ENCODE measurements at regions not wholly inside any gene's neighbourhood (a gene's known extent, or its start where the extent isn't known, plus 50 kb on each side); places are given as distances from the start of the nearest gene placed in this dataset.

- peak; percentile 26 for DNase-seq
- H3K27ac Mint-ChIP-seq, result peak overlapping the region; percentile 51
These were observed 272.8 kb downstream of the TAF11L14 start for GRCh38 chr5:17907094-17907493.

GRCh38 chr5:17910318-17910717, 276.1 kb downstream of the TAF11L14 start:
- H3K4me3 Mint-ChIP-seq, result no peak overlapping the region
- H3K27me3 Mint-ChIP-seq, result no peaks in the 10 kb centered on the region
- H3K9me3 Mint-ChIP-seq, result peaks cover 0 to 3% of the 10 kb centered on the region in 2 donors
- DNase-seq (no peak), ATAC-seq (replicated peaks) (peak; percentile 24 to 61)
- no peaks in the 10 kb centered on the region for H3K36me3 Mint-ChIP-seq
- no peak overlapping the region for H3K27ac Mint-ChIP-seq
- H3K4me1 Mint-ChIP-seq, result peaks cover 2 to 10% of the 10 kb centered on the region in 2 donors

More at GRCh38 chr5:17907094-17907493, 272.8 kb downstream of the TAF11L14 start:
- H3K36me3 Mint-ChIP-seq, result no peaks in the 10 kb centered on the region
- no peak overlapping the region for H3K4me3 Mint-ChIP-seq
- peak; percentile 97 to 99 for ATAC-seq (replicated peaks)
- H3K9me3 Mint-ChIP-seq, result peaks cover 4 to 7% of the 10 kb centered on the region in 2 donors
- H3K4me1 Mint-ChIP-seq, result peaks cover 2 to 10% of the 10 kb centered on the region in 2 donors
- H3K27me3 Mint-ChIP-seq, result no peaks in the 10 kb centered on the region

GRCh38 chr5:17912794-17913193, 278.5 kb downstream of the TAF11L14 start:
- DNase-seq, result no peak
- Mint-ChIP-seq H3K4me3 (no peak overlapping the region), H3K9me3 (no peaks in the 10 kb centered on the region), H3K27ac (no peak overlapping the region), H3K27me3 (no peaks in the 10 kb centered on the region), H3K36me3 (no peaks in the 10 kb centered on the region), H3K4me1 (no peaks in the 10 kb centered on the region)
- no peak for ATAC-seq (replicated peaks)

- no peak for DNase-seq
- no peaks in the 10 kb centered on the region for H3K4me1 Mint-ChIP-seq
- no peaks in the 10 kb centered on the region for H3K27me3 Mint-ChIP-seq
- H3K4me3 Mint-ChIP-seq, result no peak overlapping the region
- H3K9me3 Mint-ChIP-seq, result no peaks in the 10 kb centered on the region
- ATAC-seq (replicated peaks), result no peak
- H3K36me3 Mint-ChIP-seq, result no peaks in the 10 kb centered on the region
- no peak overlapping the region for H3K27ac Mint-ChIP-seq
These were observed 282.2 kb downstream of the TAF11L14 start for GRCh38 chr5:17916446-17916845.

GRCh38 chr5:17917465-17917864, 283.2 kb downstream of the TAF11L14 start:
- H3K27me3 Mint-ChIP-seq, result no peaks in the 10 kb centered on the region
- DNase-seq, result no peak
- H3K36me3 Mint-ChIP-seq, result no peaks in the 10 kb centered on the region
- no peak for ATAC-seq (replicated peaks)
- no peaks in the 10 kb centered on the region for H3K9me3 Mint-ChIP-seq
- H3K27ac Mint-ChIP-seq, result no peak overlapping the region
- no peaks in the 10 kb centered on the region for H3K4me1 Mint-ChIP-seq
- no peak overlapping the region for H3K4me3 Mint-ChIP-seq

GRCh38 chr5:17918373-17919104, 284.3 kb downstream of the TAF11L14 start:
- H3K4me3 Mint-ChIP-seq, result no peak overlapping the region
- no peaks in the 10 kb centered on the region for H3K27me3 Mint-ChIP-seq
- no peaks in the 10 kb centered on the region for H3K36me3 Mint-ChIP-seq
- H3K4me1 Mint-ChIP-seq, result no peaks in the 10 kb centered on the region
- ATAC-seq (replicated peaks) (peak; percentile 54 to 68), DNase-seq (no peak)
- no peaks in the 10 kb centered on the region for H3K9me3 Mint-ChIP-seq
- no peak overlapping the region for H3K27ac Mint-ChIP-seq

GRCh38 chr5:17925276-17925675, 291.0 kb downstream of the TAF11L14 start:
- Mint-ChIP-seq H3K36me3 (no peaks in the 10 kb centered on the region), H3K27me3 (no peaks in the 10 kb centered on the region), H3K4me3 (no peak overlapping the region), H3K4me1 (peaks cover 0 to 6% of the 10 kb centered on the region in 2 donors), H3K9me3 (peaks cover 0 to 1% of the 10 kb centered on the region in 2 donors), H3K27ac (no peak overlapping the region)
- ATAC-seq (replicated peaks), result no peak
- DNase-seq, result no peak

GRCh38 chr5:17928581-17928981, 294.3 kb downstream of the TAF11L14 start:
- Mint-ChIP-seq H3K27me3 (no peaks in the 10 kb centered on the region), H3K4me1 (peaks cover 0 to 6% of the 10 kb centered on the region in 2 donors), H3K9me3 (peaks cover 14 to 17% of the 10 kb centered on the region in 2 donors), H3K36me3 (no peaks in the 10 kb centered on the region), H3K27ac (no peak overlapping the region), H3K4me3 (no peak overlapping the region)
- DNase-seq, result no peak
- ATAC-seq (replicated peaks), result no peak

- ATAC-seq (replicated peaks) (no peak), DNase-seq (no peak)
- Mint-ChIP-seq H3K4me1 (peaks cover 0 to 6% of the 10 kb centered on the region in 2 donors), H3K27me3 (no peaks in the 10 kb centered on the region), H3K27ac (no peak overlapping the region), H3K4me3 (no peak overlapping the region), H3K9me3 (peaks cover 15 to 21% of the 10 kb centered on the region in 2 donors), H3K36me3 (no peaks in the 10 kb centered on the region)
These were observed 294.9 kb downstream of the TAF11L14 start for GRCh38 chr5:17929171-17929570.

- Mint-ChIP-seq H3K36me3 (no peaks in the 10 kb centered on the region), H3K27ac (no peak overlapping the region), H3K4me1 (peaks cover 0 to 3% of the 10 kb centered on the region in 2 donors), H3K27me3 (peaks cover 0 to 2% of the 10 kb centered on the region in 2 donors), H3K9me3 (peaks cover 22 to 29% of the 10 kb centered on the region in 2 donors), H3K4me3 (no peak overlapping the region)
- DNase-seq, result no peak
- no peak for ATAC-seq (replicated peaks)
These were observed 296.1 kb downstream of the TAF11L14 start for GRCh38 chr5:17930346-17930745.

- no peaks in the 10 kb centered on the region for H3K27me3 Mint-ChIP-seq
- no peaks in the 10 kb centered on the region for H3K36me3 Mint-ChIP-seq
- peaks cover 8 to 9% of the 10 kb centered on the region in 2 donors for H3K9me3 Mint-ChIP-seq
- no peak for DNase-seq
- no peaks in the 10 kb centered on the region for H3K4me1 Mint-ChIP-seq
- H3K27ac Mint-ChIP-seq, result no peak overlapping the region
- ATAC-seq (replicated peaks), result no peak
- H3K4me3 Mint-ChIP-seq, result no peak overlapping the region
These were observed 309.8 kb downstream of the TAF11L14 start for GRCh38 chr5:17944046-17944445.

- Mint-ChIP-seq H3K27ac (no peak overlapping the region), H3K27me3 (peaks cover 0 to 3% of the 10 kb centered on the region in 2 donors), H3K4me3 (no peak overlapping the region), H3K36me3 (no peaks in the 10 kb centered on the region), H3K9me3 (peaks cover 22 to 25% of the 10 kb centered on the region in 2 donors), H3K4me1 (no peaks in the 10 kb centered on the region)
- ATAC-seq (replicated peaks) (no peak), DNase-seq (no peak)
These were observed 312.8 kb downstream of the TAF11L14 start for GRCh38 chr5:17947029-17947428.

- Mint-ChIP-seq H3K27ac (no peak overlapping the region), H3K4me3 (no peak overlapping the region), H3K27me3 (peaks cover 0 to 7% of the 10 kb centered on the region in 2 donors), H3K4me1 (no peaks in the 10 kb centered on the region), H3K36me3 (no peaks in the 10 kb centered on the region), H3K9me3 (peaks cover 17 to 22% of the 10 kb centered on the region in 2 donors)
- ATAC-seq (replicated peaks), result no peak
- no peak for DNase-seq
These were observed 317.3 kb downstream of the TAF11L14 start for GRCh38 chr5:17951392-17952169.

GRCh38 chr5:17952231-17952630, 318.0 kb downstream of the TAF11L14 start:
- Mint-ChIP-seq H3K4me3 (no peak overlapping the region), H3K27ac (no peak overlapping the region), H3K4me1 (no peaks in the 10 kb centered on the region), H3K36me3 (no peaks in the 10 kb centered on the region), H3K27me3 (peaks cover 0 to 7% of the 10 kb centered on the region in 2 donors), H3K9me3 (peaks cover 14 to 20% of the 10 kb centered on the region in 2 donors)
- ATAC-seq (replicated peaks) (no peak), DNase-seq (no peak)

GRCh38 chr5:17964067-17964466, 329.8 kb downstream of the TAF11L14 start:
- no peak overlapping the region for H3K4me3 Mint-ChIP-seq
- no peak overlapping the region for H3K27ac Mint-ChIP-seq

More at GRCh38 chr5:17964067-17964466, 329.8 kb downstream of the TAF11L14 start:
- no peak for ATAC-seq (replicated peaks)
- no peaks in the 10 kb centered on the region for H3K4me1 Mint-ChIP-seq
- H3K9me3 Mint-ChIP-seq, result peaks cover 14 to 17% of the 10 kb centered on the region in 2 donors
- H3K27me3 Mint-ChIP-seq, result no peaks in the 10 kb centered on the region
- no peaks in the 10 kb centered on the region for H3K36me3 Mint-ChIP-seq
- DNase-seq, result no peak
